SK-N-SH (cell line): ENCODE measurements at regions not wholly inside any gene's neighbourhood (a gene's known extent, or its start where the extent isn't known, plus 50 kb on each side); places are given as distances from the start of the nearest gene placed in this dataset.

Experiments used
- RFX5 ChIP-seq: IDR thresholded peaks from 2 replicates; pipeline ENCODE4 v1.6.1; 2012; ENCODE audit warnings: mild to moderate bottlenecking, improper control_type of control experiment, low read length
- TEAD4 ChIP-seq: IDR thresholded peaks from 2 replicates; pipeline ENCODE4 v1.4.0; 2012; ENCODE audit warnings: mild to moderate bottlenecking, borderline replicate concordance; ENCODE audit not compliant: insufficient read depth
- TF ChIP-seq, protein P1 (sequence below): fragments of 200-600 bp; sonication (generic); IDR thresholded peaks from 2 replicates; pipeline ENCODE4 v1.6.1; 2017; ENCODE audit warnings: antibody characterized with exemption, mild to moderate bottlenecking, moderate library complexity

DNA sequence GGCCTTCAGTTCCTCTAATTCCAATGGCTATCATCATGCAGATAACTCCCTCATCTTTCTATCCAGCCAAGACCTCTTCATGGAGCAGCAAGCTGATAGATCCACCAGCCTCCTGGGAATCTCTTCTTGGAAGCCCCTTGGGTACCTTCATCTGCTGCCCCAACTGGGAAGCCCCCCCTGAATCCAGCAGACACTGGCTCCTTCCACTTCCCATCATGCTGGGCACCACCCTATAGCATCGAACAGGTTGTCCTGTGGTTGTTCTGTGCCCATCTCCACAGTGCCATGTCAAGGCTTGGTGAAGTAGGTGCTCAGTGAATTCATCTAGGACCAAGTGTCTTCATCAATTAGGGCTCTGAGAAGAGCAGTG, 410.4 kb upstream of the KLF4 start:
- TF ChIP-seq, protein P1, sequence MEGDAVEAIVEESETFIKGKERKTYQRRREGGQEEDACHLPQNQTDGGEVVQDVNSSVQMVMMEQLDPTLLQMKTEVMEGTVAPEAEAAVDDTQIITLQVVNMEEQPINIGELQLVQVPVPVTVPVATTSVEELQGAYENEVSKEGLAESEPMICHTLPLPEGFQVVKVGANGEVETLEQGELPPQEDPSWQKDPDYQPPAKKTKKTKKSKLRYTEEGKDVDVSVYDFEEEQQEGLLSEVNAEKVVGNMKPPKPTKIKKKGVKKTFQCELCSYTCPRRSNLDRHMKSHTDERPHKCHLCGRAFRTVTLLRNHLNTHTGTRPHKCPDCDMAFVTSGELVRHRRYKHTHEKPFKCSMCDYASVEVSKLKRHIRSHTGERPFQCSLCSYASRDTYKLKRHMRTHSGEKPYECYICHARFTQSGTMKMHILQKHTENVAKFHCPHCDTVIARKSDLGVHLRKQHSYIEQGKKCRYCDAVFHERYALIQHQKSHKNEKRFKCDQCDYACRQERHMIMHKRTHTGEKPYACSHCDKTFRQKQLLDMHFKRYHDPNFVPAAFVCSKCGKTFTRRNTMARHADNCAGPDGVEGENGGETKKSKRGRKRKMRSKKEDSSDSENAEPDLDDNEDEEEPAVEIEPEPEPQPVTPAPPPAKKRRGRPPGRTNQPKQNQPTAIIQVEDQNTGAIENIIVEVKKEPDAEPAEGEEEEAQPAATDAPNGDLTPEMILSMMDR = no peak
- TF ChIP-seq TEAD4 = no peak
- no peak for TF ChIP-seq RFX5
